ENCODE measurements at regions not wholly inside any gene's neighbourhood (a gene's known extent, or its start where the extent isn't known, plus 50 kb on each side); places are given as distances from the start of the nearest gene placed in this dataset.

- TF ChIP-seq TOX (CRISPR knock-in tag; IDR thresholded peaks at IDR 0.05; ENCODE audit: borderline replicate concordance) (no peak), ZNF70 (CRISPR knock-in tag; IDR thresholded peaks at IDR 0.05) (no peak), CSDC2 (CRISPR knock-in tag; IDR thresholded peaks at IDR 0.05) (no peak), ZFP3 (CRISPR knock-in tag; IDR thresholded peaks at IDR 0.05) (no peak), CSRNP3 (CRISPR knock-in tag; IDR thresholded peaks at IDR 0.05) (no peak), SNAI2 (CRISPR knock-in tag; IDR thresholded peaks at IDR 0.05) (no peak), ESRRG (CRISPR knock-in tag; IDR thresholded peaks at IDR 0.05) (no peak), POU6F1 (CRISPR knock-in tag; IDR thresholded peaks at IDR 0.05; ENCODE audit: borderline replicate concordance, low read depth) (no peak), PPARA (CRISPR knock-in tag; IDR thresholded peaks at IDR 0.05; ENCODE audit: borderline replicate concordance) (no peak), TCF4 (CRISPR knock-in tag; IDR thresholded peaks at IDR 0.05; ENCODE audit: borderline replicate concordance) (no peak), RARB (CRISPR knock-in tag; IDR thresholded peaks at IDR 0.05) (no peak), ZNF8 (CRISPR knock-in tag; IDR thresholded peaks at IDR 0.05) (no peak), OSR1 (CRISPR knock-in tag; IDR thresholded peaks at IDR 0.05) (no peak), ZC3H10 (CRISPR knock-in tag; IDR thresholded peaks at IDR 0.05) (no peak)
- TF ChIP-seq, protein P1, sequence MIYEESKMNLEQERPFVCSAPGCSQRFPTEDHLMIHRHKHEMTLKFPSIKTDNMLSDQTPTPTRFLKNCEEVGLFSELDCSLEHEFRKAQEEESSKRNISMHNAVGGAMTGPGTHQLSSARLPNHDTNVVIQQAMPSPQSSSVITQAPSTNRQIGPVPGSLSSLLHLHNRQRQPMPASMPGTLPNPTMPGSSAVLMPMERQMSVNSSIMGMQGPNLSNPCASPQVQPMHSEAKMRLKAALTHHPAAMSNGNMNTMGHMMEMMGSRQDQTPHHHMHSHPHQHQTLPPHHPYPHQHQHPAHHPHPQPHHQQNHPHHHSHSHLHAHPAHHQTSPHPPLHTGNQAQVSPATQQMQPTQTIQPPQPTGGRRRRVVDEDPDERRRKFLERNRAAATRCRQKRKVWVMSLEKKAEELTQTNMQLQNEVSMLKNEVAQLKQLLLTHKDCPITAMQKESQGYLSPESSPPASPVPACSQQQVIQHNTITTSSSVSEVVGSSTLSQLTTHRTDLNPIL (CRISPR knock-in tag; IDR thresholded peaks at IDR 0.05; ENCODE audit: low read depth): no peak
- TF ChIP-seq, protein P2, sequence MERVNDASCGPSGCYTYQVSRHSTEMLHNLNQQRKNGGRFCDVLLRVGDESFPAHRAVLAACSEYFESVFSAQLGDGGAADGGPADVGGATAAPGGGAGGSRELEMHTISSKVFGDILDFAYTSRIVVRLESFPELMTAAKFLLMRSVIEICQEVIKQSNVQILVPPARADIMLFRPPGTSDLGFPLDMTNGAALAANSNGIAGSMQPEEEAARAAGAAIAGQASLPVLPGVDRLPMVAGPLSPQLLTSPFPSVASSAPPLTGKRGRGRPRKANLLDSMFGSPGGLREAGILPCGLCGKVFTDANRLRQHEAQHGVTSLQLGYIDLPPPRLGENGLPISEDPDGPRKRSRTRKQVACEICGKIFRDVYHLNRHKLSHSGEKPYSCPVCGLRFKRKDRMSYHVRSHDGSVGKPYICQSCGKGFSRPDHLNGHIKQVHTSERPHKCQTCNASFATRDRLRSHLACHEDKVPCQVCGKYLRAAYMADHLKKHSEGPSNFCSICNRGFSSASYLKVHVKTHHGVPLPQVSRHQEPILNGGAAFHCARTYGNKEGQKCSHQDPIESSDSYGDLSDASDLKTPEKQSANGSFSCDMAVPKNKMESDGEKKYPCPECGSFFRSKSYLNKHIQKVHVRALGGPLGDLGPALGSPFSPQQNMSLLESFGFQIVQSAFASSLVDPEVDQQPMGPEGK (CRISPR knock-in tag; IDR thresholded peaks at IDR 0.05; ENCODE audit: borderline replicate concordance): no peak
- no peak for ATAC-seq
These were observed 250.9 kb downstream of the MATN1 start for GRCh38 chr1:30472526-30472925.

GRCh38 chr1:30472009-30472408, 251.4 kb downstream of the MATN1 start:
- ATAC-seq: no peak
- TF ChIP-seq ZNF8 (CRISPR knock-in tag; IDR thresholded peaks at IDR 0.05) (no peak), RARB (CRISPR knock-in tag; IDR thresholded peaks at IDR 0.05) (no peak), GLIS3 (CRISPR knock-in tag; IDR thresholded peaks at IDR 0.05) (no peak), ZNF565 (CRISPR knock-in tag; conservative IDR thresholded peaks at IDR 0.05; ENCODE audit: low read depth) (no peak), ZFP30 (CRISPR knock-in tag; IDR thresholded peaks at IDR 0.05) (no peak)

DNA sequence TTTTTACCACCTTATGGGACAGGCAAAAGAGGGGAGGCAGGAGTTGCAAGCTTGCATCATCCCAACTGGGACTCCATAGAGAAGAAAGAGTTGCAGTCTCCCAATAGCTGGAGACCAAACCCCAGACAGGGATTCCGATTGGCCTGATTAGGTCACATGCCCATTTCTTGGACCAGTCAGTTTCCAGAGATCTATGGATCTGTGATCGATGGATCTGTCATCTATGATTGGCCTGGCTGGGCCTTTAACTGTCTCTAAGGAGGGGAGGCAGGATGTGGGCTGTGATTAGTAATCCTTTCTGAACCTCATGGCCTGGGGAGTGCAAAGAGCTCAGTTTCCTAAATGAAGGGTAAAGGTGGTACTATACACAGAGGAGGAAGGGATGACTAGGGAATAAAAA, 252.1 kb downstream of the MATN1 start:
- no peak for ATAC-seq
- TF ChIP-seq, protein P1 (CRISPR knock-in tag; IDR thresholded peaks at IDR 0.05; ENCODE audit: low read depth): no peak
- TF ChIP-seq ZC3H10 (CRISPR knock-in tag; IDR thresholded peaks at IDR 0.05) (no peak), POU6F1 (CRISPR knock-in tag; IDR thresholded peaks at IDR 0.05; ENCODE audit: borderline replicate concordance, low read depth) (no peak), ZNF8 (CRISPR knock-in tag; IDR thresholded peaks at IDR 0.05) (no peak), ARNTL (CRISPR knock-in tag; IDR thresholded peaks at IDR 0.05; ENCODE audit: borderline replicate concordance, low read depth) (no peak), BACH2 (CRISPR knock-in tag; IDR thresholded peaks at IDR 0.05; ENCODE audit: borderline replicate concordance) (no peak), ZNF565 (CRISPR knock-in tag; conservative IDR thresholded peaks at IDR 0.05; ENCODE audit: low read depth) (no peak), CSRNP3 (CRISPR knock-in tag; IDR thresholded peaks at IDR 0.05) (no peak), TOX (CRISPR knock-in tag; IDR thresholded peaks at IDR 0.05; ENCODE audit: borderline replicate concordance) (no peak), SNAI2 (CRISPR knock-in tag; IDR thresholded peaks at IDR 0.05) (no peak)
- TF ChIP-seq, protein P2 (CRISPR knock-in tag; IDR thresholded peaks at IDR 0.05; ENCODE audit: borderline replicate concordance): no peak
- TF ChIP-seq, protein P3, sequence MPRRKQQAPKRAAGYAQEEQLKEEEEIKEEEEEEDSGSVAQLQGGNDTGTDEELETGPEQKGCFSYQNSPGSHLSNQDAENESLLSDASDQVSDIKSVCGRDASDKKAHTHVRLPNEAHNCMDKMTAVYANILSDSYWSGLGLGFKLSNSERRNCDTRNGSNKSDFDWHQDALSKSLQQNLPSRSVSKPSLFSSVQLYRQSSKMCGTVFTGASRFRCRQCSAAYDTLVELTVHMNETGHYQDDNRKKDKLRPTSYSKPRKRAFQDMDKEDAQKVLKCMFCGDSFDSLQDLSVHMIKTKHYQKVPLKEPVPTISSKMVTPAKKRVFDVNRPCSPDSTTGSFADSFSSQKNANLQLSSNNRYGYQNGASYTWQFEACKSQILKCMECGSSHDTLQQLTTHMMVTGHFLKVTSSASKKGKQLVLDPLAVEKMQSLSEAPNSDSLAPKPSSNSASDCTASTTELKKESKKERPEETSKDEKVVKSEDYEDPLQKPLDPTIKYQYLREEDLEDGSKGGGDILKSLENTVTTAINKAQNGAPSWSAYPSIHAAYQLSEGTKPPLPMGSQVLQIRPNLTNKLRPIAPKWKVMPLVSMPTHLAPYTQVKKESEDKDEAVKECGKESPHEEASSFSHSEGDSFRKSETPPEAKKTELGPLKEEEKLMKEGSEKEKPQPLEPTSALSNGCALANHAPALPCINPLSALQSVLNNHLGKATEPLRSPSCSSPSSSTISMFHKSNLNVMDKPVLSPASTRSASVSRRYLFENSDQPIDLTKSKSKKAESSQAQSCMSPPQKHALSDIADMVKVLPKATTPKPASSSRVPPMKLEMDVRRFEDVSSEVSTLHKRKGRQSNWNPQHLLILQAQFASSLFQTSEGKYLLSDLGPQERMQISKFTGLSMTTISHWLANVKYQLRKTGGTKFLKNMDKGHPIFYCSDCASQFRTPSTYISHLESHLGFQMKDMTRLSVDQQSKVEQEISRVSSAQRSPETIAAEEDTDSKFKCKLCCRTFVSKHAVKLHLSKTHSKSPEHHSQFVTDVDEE (CRISPR knock-in tag; IDR thresholded peaks at IDR 0.05): no peak
